Naive thymus-derived CD4-positive, alpha-beta T cell (primary cell): ENCODE measurements at regions not wholly inside any gene's neighbourhood (a gene's known extent, or its start where the extent isn't known, plus 50 kb on each side); places are given as distances from the start of the nearest gene placed in this dataset.

Experiments used
- ATAC-seq: fragments of 150-1000 bp; cut with Tn5 transposase; 2 replicates; pipeline ENCODE4 v1.10.0; 2021; ENCODE audit warnings: mild to moderate bottlenecking, moderate library complexity
- CTCF ChIA-PET: fragments of 350-600 bp; sonication (Branson Sonifier 250); formaldehyde crosslinking; loops from one replicate; lab custom pipeline; 2021; ENCODE audit warnings: antibody characterized with exemption; lab: Charles Lee
- POLR2A ChIA-PET: fragments of 350-600 bp; sonication (Branson Sonifier 250); formaldehyde crosslinking; loops from one replicate; lab custom pipeline; 2021; ENCODE audit warnings: antibody characterized with exemption, inconsistent platforms; lab: Charles Lee
- DNase-seq, 9 donors: peaks; one replicate each; pipeline versions ENCODE4 v3.0.0 to v3.0.0-alpha.2; 2020 to 2022; ENCODE audit warnings: mixed read lengths in 1 of 9
- H3K27ac ChIP-seq: one replicate; pipeline ENCODE4 v1.7.0; 2013; ENCODE audit warnings: mild to moderate bottlenecking, low read depth, low read length, moderate library complexity
- H3K27me3 ChIP-seq, 2 donors: one replicate each; pipeline ENCODE4 v1.7.0; 2013; ENCODE audit warnings: low read length in 2 of 2, mild to moderate bottlenecking in 2 of 2, moderate library complexity in 2 of 2; ENCODE audit not compliant: control insufficient read depth in 2 of 2, insufficient read depth in 2 of 2
- H3K36me3 ChIP-seq, 3 experiments: 1 replicate in 2 of 3; 2 replicates in 1 of 3; pipeline ENCODE4 v1.7.0; 2013; ENCODE audit warnings: low read length in 3 of 3, mild to moderate bottlenecking in 3 of 3, moderate library complexity in 1 of 3; ENCODE audit not compliant: insufficient read depth in 3 of 3, control insufficient read depth in 2 of 3
- H3K4me1 ChIP-seq, 2 donors: one replicate each; pipeline ENCODE4 v1.7.0; 2013; ENCODE audit warnings: low read length in 2 of 2, mild to moderate bottlenecking in 2 of 2, moderate library complexity in 1 of 2; ENCODE audit not compliant: control insufficient read depth in 2 of 2, insufficient read depth in 2 of 2
- H3K4me3 ChIP-seq: 2 replicates; pipeline ENCODE4 v1.7.0; 2013; ENCODE audit warnings: mild to moderate bottlenecking, low read length
- H3K9me3 ChIP-seq, 3 experiments: 1 replicate in 2 of 3; 2 replicates in 1 of 3; pipeline ENCODE4 v1.7.0; 2013; ENCODE audit warnings: low read length in 3 of 3; ENCODE audit not compliant: control insufficient read depth in 2 of 3
- H3K27ac Mint-ChIP-seq, 9 donors: one replicate each; pipeline ENCODE4 v1.8.0; 2020 to 2022; ENCODE audit warnings: mixed read lengths in 9 of 9, mild to moderate bottlenecking in 8 of 9, moderate library complexity in 5 of 9, inconsistent platforms in 2 of 9
- H3K27me3 Mint-ChIP-seq, 5 donors: one replicate each; pipeline ENCODE4 v1.8.0; 2021 to 2022; ENCODE audit warnings: mixed read lengths in 5 of 5, mild to moderate bottlenecking in 1 of 5
- H3K36me3 Mint-ChIP-seq, 5 donors: one replicate each; pipeline ENCODE4 v1.8.0; 2020 to 2022; ENCODE audit warnings: mixed read lengths in 5 of 5, mild to moderate bottlenecking in 3 of 5, inconsistent platforms in 1 of 5
- H3K4me1 Mint-ChIP-seq, 7 donors: one replicate each; pipeline ENCODE4 v1.8.0; 2020 to 2022; ENCODE audit warnings: mixed read lengths in 7 of 7, mild to moderate bottlenecking in 3 of 7, inconsistent platforms in 1 of 7
- H3K4me3 Mint-ChIP-seq, 10 donors: one replicate each; pipeline ENCODE4 v1.8.0; 2020 to 2022; ENCODE audit warnings: mild to moderate bottlenecking in 10 of 10, mixed read lengths in 10 of 10, moderate library complexity in 6 of 10, inconsistent platforms in 2 of 10
- H3K9me3 Mint-ChIP-seq, 11 donors: one replicate each; pipeline ENCODE4 v1.8.0; 2020 to 2022; ENCODE audit warnings: mixed read lengths in 11 of 11, mild to moderate bottlenecking in 4 of 11, inconsistent platforms in 1 of 11, moderate library complexity in 1 of 11
- intact Hi-C, 2 donors: fragments of 100-400 bp; cut with micrococcal nuclease; formaldehyde crosslinking; loops; one replicate each; pipeline ENCODE4 v1.15.1; 2023

DNA sequence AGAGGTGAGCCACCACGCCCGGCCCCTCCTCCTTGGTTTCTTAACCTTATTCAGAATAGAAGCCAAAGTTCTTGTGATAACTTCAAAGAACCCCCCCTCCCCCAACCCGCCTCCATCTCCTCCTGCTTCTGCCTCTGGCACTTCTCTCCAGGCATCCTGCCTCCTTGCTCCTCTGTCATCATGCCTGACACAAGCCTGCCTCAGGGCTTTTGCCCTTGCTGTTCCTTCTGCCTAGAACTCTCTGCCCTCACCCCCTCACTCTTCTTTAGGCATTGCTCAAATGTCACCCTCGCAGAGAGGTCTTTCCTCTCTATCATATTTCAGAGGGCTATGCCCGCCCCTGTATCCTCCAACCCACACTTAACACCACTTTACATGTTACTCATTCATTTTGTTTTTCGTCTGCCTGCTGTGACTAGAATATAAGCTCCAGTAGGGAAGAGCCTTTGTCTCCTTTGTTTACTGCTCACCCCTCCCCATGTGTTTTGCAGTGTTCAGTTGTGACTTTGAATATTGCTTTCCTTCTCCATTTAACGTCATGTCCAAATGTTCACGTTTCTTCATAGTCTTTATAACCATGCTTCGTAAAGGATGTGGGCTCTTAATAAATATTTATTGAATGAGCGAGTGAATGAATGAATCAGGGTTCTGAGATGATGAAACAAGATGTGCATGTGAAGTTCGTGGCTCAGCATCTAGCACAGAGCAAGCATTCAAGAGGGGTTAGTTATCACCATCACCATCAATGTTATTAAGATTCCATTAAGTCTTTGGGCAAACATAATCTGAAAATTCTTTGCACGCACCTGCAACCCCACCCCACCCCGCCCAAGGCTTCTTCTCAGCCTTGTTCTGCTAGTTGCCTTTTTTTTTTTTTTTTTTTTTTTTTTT, 186.2 kb upstream of the WSCD1 start:
- DNase-seq (no peak), ATAC-seq (no peak)
- H3K36me3 ChIP-seq = no peaks in the 10 kb centered on the region
- Mint-ChIP-seq H3K36me3 (no peaks in the 10 kb centered on the region), H3K4me3 (no peak overlapping the region), H3K4me1 (no peaks in the 10 kb centered on the region), H3K9me3 (peaks cover 0 to 2% (median 0%) of the 10 kb centered on the region in 11 donors), H3K27me3 (peaks cover 2 to 58% (median 21%) of the 10 kb centered on the region in 5 donors), H3K27ac (no peak overlapping the region)
- POLR2A ChIA-PET = no interaction called here
- no peaks in the 10 kb centered on the region for H3K9me3 ChIP-seq
- H3K27me3 ChIP-seq = no peaks in the 10 kb centered on the region
- H3K27ac ChIP-seq = no peak overlapping the region
- no peaks in the 10 kb centered on the region for H3K4me1 ChIP-seq
- CTCF ChIA-PET = no interaction called here
- H3K4me3 ChIP-seq = no peak overlapping the region
- intact Hi-C loops = no loop called here

DNA sequence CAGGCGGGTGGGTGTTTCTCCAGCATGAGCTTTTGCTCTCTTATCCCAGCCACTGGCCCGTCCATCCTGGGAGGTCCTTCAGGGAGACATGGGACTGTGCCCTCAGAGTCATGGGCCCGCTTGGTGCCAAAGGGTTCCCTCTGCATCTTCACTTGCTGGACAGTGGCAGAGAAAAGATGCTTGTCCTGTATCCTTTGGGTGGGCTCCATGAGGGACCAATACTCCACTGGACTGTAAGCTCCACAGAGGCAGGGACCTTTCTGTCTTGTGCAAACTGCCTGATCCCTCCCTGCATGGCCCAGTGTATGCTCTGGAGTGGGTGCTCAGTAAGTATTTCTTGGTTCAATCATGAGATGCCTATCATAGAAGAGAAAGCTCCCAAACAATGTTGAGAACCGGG, 184.8 kb upstream of the WSCD1 start:
- POLR2A ChIA-PET = no interaction called here
- CTCF ChIA-PET = no interaction called here
- ATAC-seq = no peak

GRCh38 chr17:5888811-5889210, 181.4 kb upstream of the WSCD1 start:
- ATAC-seq (no peak), DNase-seq (no peak)
- no peak overlapping the region for H3K27ac Mint-ChIP-seq
- H3K27me3 Mint-ChIP-seq = peaks cover 13 to 44% (median 42%) of the 10 kb centered on the region in 5 donors
- H3K9me3 Mint-ChIP-seq = peaks cover 0 to 10% (median 3%) of the 10 kb centered on the region in 11 donors
- POLR2A ChIA-PET = no interaction called here
- no peaks in the 10 kb centered on the region for H3K4me1 ChIP-seq
- H3K4me3 ChIP-seq = no peak overlapping the region
- H3K27ac ChIP-seq = no peak overlapping the region
- H3K4me3 Mint-ChIP-seq = no peak overlapping the region
- H3K4me1 Mint-ChIP-seq = no peaks in the 10 kb centered on the region
- no peaks in the 10 kb centered on the region for H3K36me3 ChIP-seq
- intact Hi-C loops = no loop called here
- H3K27me3 ChIP-seq = no peaks in the 10 kb centered on the region
- CTCF ChIA-PET = no interaction called here
- H3K36me3 Mint-ChIP-seq = no peaks in the 10 kb centered on the region
- H3K9me3 ChIP-seq = no peaks in the 10 kb centered on the region

More for the DNA sequence above, 184.8 kb upstream of the WSCD1 start:
- no peak overlapping the region for H3K27ac ChIP-seq
- H3K27ac Mint-ChIP-seq = no peak overlapping the region
- intact Hi-C loops = no loop called here
- no peaks in the 10 kb centered on the region for H3K9me3 ChIP-seq
- no peak overlapping the region for H3K4me3 Mint-ChIP-seq
- H3K9me3 Mint-ChIP-seq = peaks cover 0 to 8% (median 4%) of the 10 kb centered on the region in 11 donors
- peaks cover 2 to 57% (median 31%) of the 10 kb centered on the region in 5 donors for H3K27me3 Mint-ChIP-seq
- no peaks in the 10 kb centered on the region for H3K36me3 ChIP-seq
- H3K36me3 Mint-ChIP-seq = no peaks in the 10 kb centered on the region
- H3K4me3 ChIP-seq = no peak overlapping the region
- DNase-seq = no peak
- no peaks in the 10 kb centered on the region for H3K27me3 ChIP-seq
- no peaks in the 10 kb centered on the region for H3K4me1 ChIP-seq
- H3K4me1 Mint-ChIP-seq = no peaks in the 10 kb centered on the region

DNA sequence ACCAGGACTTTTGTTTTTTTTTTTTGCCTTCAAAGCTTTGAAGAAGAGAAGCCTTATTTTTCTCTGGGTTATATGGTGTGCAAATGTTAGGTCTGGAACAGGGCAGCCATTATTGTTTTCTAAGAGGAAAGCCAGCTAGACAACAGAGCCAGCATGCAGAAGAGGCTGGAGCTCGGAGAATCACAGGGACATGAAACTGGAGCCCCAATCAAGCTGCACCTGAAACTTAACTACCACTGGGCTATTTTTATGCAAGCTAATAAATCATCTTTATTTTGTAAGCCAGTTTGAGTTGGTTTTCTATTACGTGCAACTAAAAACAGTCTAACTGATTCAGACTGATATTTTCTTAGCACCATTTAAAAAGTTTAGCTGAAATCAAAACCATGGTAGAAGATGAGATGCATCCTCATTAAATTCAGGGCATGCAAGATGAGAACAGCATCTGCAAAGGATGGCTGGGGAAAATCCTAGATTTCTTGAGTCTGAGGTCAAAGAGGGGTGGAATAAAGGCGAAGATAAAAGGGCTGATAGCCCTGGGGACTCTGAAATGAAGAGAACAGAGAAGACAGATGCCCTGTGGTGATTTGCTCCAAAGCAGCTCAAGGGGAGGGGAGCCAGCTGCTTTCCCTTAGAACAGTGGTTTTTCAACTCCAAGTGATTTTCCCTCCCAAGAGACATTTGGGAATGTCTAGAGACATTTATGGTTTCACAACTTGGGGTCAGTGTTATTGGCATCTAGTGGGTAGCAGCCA, 177.1 kb upstream of the WSCD1 start:
- DNase-seq (no peak), ATAC-seq (no peak)
- H3K27ac Mint-ChIP-seq = no peak overlapping the region
- Histone ChIP-seq H3K4me1 (no peaks in the 10 kb centered on the region), H3K9me3 (no peaks in the 10 kb centered on the region), H3K36me3 (no peaks in the 10 kb centered on the region), H3K27me3 (no peaks in the 10 kb centered on the region), H3K4me3 (no peak overlapping the region), H3K27ac (no peak overlapping the region)
- H3K9me3 Mint-ChIP-seq = peaks cover 0 to 13% (median 4%) of the 10 kb centered on the region in 11 donors
- ChIA-PET CTCF (no interaction called here), POLR2A (no interaction called here)
- no peaks in the 10 kb centered on the region for H3K36me3 Mint-ChIP-seq
- H3K4me1 Mint-ChIP-seq = peaks cover 0 to 13% (median 6%) of the 10 kb centered on the region in 7 donors
- intact Hi-C loops = no loop called here
- H3K4me3 Mint-ChIP-seq = no peak overlapping the region
- peaks cover 14 to 52% (median 49%) of the 10 kb centered on the region in 5 donors for H3K27me3 Mint-ChIP-seq

DNA sequence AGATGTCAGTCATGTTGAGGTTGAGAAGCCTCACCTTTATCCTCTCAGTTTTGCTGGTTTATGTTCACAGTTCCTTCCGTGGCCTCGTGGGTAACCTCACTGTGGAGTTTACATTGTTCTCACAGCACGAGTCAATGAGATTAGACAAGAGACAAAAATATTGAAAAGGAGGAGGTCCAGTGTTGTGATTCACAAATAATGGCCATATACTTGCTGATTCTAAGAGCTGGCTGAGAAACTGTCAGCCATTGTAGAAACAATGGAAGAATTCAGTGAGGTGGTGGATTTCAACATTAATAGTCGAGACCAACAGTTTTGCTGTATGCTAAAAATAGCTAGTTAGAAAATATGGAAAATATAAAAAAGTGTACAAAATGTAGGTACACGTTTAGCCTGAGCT, 176.4 kb upstream of the WSCD1 start:
- H3K36me3 ChIP-seq = no peaks in the 10 kb centered on the region
- H3K4me1 ChIP-seq = no peaks in the 10 kb centered on the region
- H3K27me3 ChIP-seq = no peaks in the 10 kb centered on the region
- Mint-ChIP-seq H3K4me1 (peaks cover 0 to 13% (median 6%) of the 10 kb centered on the region in 7 donors), H3K36me3 (no peaks in the 10 kb centered on the region), H3K9me3 (peaks cover 0 to 13% (median 4%) of the 10 kb centered on the region in 11 donors), H3K4me3 (no peak overlapping the region), H3K27ac (no peak overlapping the region), H3K27me3 (peaks cover 14 to 49% (median 45%) of the 10 kb centered on the region in 5 donors)
- no peak overlapping the region for H3K27ac ChIP-seq
- DNase-seq (no peak), ATAC-seq (no peak)
- ChIA-PET CTCF (no interaction called here), POLR2A (no interaction called here)
- intact Hi-C loops = no loop called here
- H3K4me3 ChIP-seq = no peak overlapping the region
- no peaks in the 10 kb centered on the region for H3K9me3 ChIP-seq

DNA sequence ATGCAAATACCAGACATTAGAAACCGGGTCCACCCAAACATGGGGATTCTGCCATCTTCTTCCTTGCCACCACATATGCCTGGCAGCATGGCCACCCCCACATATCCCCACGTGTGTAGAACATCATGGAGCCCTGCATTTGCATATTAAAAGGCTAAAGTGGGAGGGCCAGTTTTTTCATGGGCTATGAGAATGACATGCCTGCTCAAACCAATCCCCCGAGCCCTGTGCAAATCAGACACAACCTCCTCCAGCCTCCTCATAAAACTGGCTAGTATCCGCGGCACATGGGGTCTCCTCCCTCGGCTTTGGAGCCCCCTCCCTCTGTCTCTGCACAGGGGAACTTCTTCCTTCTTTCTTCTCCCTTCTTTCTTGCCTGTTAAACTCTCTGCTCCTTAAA, 174.9 kb upstream of the WSCD1 start:
- CTCF ChIA-PET = no interaction called here
- ATAC-seq (no peak), DNase-seq (no peak)
- H3K4me3 Mint-ChIP-seq = no peak overlapping the region
- H3K4me1 Mint-ChIP-seq = peaks cover 0 to 13% (median 6%) of the 10 kb centered on the region in 7 donors
- peaks cover 0 to 6% (median under 1%) of the 10 kb centered on the region in 11 donors for H3K9me3 Mint-ChIP-seq
- H3K4me1 ChIP-seq = no peaks in the 10 kb centered on the region
- H3K27ac ChIP-seq = no peak overlapping the region
- H3K27me3 Mint-ChIP-seq = peaks cover 12 to 38% (median 32%) of the 10 kb centered on the region in 5 donors
- no peaks in the 10 kb centered on the region for H3K9me3 ChIP-seq
- no peak overlapping the region for H3K4me3 ChIP-seq
- intact Hi-C loops = no loop called here
- no peak overlapping the region for H3K27ac Mint-ChIP-seq
- no peaks in the 10 kb centered on the region for H3K36me3 Mint-ChIP-seq
- POLR2A ChIA-PET = no interaction called here
- no peaks in the 10 kb centered on the region for H3K36me3 ChIP-seq
- no peaks in the 10 kb centered on the region for H3K27me3 ChIP-seq
